ENCODE measurements at regions not wholly inside any gene's neighbourhood (a gene's known extent, or its start where the extent isn't known, plus 50 kb on each side); places are given as distances from the start of the nearest gene placed in this dataset.
A peak's percentile ranks its signal among the peaks of the same experiment; 100 is the strongest.

DNA sequence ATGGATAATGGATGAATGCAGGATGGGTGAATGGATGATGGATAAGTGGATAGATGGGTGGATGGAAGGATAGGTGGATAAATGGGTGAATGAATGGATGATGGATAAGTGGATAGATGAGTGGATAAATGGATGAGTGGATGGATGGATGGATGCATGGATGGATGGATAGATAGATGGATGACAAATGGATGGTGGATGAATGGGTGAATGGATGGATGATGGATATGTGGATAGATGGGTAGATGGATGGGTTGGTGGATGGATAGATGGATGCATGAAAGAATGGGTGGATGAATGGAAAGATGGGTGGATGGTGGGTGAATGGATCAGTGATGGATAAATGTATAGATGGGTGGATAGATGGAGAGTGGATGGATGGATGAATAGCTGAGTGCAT lies 564.8 kb downstream of the MIAT start:
- intact Hi-C loops (cut with DNase I), result no loop called here
- DNase-seq (ENCODE audit: missing footprints), result no peak
- ATAC-seq, result no peak

DNA sequence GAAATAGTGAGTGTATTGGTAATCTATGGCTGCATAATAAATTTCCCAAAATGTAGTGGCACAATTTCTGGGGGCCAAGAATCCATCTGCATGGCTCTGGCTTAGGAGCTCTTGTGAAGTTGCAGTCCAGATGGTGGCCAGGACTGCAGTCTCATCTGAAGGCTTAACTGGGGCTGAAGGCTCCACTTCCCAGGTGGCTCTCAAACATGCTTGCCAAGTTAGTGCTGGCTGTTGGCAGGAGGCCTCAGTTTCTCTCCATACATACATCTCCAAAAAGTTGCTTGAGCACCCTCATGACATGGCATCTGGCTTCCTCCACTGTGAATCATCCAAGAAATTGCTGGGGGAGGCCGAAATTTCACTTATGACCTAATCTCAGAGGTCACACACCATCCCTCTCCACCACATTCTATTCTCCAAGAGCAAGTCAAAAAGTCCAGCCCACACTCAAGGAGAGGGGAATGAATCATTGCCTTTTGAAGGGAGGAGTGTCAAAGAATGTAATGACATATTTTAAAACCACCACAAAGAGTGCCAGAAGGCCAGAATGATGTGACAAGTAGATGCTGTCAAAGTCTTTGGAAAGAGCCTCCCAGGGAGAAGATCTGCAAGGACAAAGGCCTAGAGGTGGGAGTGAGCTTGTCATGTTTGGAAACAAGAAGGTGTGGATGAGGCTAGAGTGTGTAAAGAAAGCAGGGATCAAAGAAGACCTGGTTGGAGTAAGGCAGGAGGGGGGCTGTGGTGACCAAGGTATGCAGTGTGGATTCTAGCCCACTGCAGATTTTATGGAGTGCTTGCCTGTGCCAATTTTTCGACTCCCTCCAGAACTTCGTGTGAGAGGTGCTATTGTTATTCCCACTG lies 566.2 kb downstream of the MIAT start:
- intact Hi-C loops (cut with DNase I), result no loop called here
- no peak for DNase-seq (ENCODE audit: missing footprints)
- ATAC-seq, result peak; percentile 39

DNA sequence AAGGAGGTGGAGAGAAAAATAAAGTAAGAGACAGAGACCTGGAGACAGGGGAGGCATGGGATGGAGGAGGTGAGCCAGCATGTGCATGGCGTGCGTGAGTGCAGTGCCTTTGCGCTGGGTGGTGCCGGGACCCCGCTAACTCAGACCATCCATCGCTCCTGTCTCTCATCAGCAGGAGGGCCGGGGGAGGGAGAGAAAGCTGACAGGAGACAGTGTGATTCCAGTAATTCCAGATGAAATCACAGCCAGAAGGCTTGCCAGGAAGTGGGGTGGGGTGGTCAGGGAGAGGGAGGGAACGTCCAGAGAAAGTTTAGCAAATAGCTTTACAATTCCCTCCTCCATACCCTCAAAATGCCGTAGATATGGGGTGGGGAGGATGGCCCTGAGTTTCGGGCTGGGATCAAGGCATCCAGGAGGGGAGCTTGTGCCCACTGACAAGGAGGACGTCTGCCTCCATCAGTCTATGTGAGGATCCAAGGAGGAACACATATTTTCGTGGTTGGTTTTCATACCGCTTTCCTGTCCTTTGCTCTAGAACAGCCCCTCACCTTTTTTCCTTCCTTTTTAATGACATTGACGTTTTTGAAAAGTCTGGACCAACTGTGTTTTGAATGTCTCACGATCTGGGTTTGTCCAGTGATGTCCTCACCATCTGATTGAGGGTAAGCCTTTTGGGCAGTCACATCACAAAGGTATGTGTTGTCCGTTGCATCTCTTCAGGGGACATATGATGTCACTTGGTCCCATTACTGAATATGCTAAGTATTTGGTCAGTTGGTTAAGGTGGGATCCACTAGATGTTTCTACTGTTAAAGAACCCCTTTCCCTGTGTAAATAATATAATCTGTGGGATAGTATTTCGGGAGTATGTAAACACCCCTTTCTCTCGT lies 567.3 kb downstream of the MIAT start:
- no peak for DNase-seq (ENCODE audit: missing footprints)
- intact Hi-C loops (cut with DNase I), result no loop called here
- ATAC-seq, result peak; percentile 73

DNA sequence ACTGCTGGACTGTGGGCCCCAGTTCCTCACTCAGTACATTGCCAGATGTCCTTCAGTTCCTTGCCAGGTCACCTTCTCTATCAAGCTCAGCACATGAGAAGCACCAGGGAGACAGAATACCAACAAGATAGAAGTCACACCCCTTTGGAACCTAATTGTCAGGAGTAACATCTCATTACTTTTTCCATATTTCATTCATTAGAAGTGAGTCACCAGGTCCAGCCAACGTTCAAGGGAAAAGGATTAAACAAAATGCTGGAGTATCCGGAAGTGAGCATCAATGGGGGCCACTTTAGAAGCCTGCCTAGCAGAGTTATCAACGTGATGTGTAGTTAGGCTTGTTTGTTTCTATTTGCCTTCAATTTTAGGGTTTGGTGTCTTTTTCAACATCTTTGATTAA lies 569.3 kb downstream of the MIAT start:
- no peak for DNase-seq (ENCODE audit: missing footprints)
- no peak for ATAC-seq
- intact Hi-C loops (cut with DNase I), result no loop called here

DNA sequence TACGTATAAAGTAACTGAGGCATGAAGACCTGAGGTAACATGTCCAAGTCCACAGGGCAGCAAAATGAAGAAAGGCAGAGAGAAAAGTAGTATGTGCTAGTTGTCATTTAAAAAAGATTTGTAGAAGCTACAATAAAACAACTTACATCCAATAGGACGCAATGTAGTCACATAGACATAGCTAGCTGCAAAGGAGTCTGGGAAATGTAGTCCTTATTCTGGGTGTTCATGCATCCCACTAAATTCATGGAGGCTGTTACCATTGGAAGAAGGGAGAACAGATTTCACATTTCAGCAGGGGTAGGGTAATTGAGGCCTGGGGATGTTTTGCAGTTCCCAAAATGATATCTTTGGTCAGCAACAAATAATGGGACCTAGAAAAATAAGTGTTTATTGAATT lies 571.4 kb downstream of the MIAT start:
- DNase-seq (ENCODE audit: missing footprints) (no peak), ATAC-seq (no peak)
- intact Hi-C loops (cut with DNase I), result no loop called here

DNA sequence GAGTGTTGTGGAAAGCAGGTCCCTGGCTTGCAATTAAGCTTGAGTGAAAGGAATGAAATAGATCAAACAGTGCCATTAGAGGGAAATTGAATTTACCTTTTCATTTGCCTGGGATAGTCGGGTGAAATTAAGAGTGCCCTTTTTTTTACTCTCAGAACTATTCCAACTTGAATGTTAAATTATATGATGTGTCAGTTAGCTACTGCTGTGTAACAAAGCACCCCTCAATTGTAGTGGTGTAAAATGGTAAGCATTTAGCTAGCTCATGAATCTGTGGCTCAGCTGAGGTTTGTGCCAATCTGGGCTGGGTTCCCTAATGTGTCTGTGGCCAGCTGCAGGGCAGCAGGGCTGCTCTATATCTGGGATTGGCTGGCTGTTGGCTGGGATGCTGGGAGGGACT lies 571.4 kb downstream of the MN1 start:
- intact Hi-C loops (cut with DNase I), result no loop called here
- ATAC-seq (no peak), DNase-seq (ENCODE audit: missing footprints) (no peak)

DNA sequence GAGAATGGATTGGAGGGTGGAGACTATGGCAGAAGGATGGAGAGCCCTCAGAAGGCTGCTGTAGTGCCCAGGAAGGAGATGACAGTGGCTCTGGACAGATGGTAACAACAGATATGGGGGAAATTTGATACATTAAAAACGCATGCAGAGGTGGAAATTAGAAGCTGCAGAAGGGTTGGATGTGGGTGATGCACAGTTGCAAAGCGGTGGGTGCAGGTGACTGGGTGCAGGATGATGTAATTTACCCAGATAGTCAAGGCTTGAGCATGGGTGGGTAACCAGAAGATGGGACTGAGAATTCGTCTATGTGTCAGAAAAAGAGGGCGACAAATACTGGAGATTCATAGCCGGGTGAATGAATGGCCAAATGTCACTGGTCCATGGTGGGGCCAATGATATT lies 570.3 kb downstream of the MN1 start:
- no peak for ATAC-seq
- DNase-seq (ENCODE audit: missing footprints), result no peak
- intact Hi-C loops (cut with DNase I), result no loop called here

DNA sequence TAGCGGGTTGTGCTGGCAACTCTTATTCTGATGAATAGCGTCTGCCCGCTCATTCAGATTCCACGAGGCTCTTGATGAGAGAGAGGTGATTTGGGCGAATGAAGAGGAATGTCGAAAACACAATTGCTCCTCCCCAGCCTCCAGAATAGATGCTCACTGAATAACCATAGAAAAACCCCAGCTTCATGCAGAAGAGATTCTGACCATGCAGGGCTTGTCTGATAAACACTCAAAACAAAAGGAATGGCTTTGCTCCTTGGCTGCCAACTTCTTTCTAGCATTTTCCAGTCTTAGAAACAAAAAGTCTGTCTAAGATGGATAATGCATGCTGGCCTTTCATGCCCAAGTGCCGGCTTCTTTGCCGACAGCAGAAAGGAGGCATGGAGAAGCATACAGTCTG lies 569.5 kb downstream of the MN1 start:
- intact Hi-C loops (cut with DNase I), result no loop called here
- ATAC-seq, result no peak
- DNase-seq (ENCODE audit: missing footprints), result no peak

DNA sequence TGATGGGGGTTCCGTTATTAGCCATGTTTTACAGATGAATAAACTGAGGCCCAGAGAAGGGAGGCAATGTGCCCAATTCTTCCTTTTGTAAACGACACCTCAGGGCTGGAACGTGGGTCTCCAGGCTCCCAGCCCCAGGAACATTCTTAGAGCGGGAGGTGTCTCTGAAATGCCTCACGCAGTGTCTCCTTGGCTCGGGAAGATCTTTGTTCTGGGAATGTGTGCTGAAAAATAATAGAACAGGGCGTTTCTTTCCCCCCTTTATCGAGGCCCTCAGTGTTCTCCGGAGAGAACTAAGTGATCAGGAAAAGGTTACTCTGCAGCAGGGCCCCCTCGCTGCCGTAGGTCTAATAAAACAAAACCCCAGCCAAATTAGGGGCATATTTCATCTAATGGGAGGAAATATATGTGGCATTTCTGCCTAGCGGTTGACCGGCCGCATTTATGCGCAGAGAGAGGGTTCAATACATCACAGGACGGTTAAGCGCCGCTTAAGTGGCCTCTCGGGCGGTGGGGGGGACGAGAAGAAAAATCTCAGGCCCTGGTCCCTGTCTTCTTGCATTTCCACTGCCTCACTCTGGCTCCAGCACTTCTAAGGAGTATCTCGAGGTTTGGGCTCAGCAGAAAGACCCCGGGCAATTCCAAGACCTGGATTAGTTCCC lies 564.3 kb downstream of the MN1 start:
- ATAC-seq (no peak), DNase-seq (ENCODE audit: missing footprints) (no peak)
- intact Hi-C loops (cut with DNase I), result no loop called here

DNA sequence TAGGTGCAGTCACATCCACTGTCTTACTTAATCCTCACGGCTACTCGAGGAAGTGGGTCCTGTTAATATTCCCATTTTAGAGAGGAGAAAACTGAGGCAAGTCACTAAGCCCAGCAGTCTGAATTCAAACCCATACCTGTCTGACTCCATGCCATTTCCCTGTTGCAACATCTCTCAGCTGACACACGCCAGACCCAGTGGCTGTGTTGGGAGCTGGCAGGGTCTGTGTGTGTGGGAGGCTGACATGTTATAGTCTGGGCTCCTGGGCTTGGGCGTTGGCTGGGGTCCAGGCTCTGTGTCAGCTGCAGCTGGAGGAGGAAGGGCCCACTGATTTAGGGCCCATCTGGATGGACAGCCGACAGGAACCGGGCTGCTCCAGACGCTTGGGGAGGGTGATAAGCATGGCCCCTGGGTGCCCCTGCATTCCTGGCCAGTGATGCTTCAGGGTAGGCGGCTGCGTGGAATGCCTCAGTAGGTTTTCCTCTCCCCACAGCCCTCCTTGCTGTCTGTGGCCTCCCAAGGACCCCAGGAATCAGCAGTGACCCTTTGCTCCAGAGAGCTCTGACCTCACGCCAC lies 562.5 kb downstream of the MN1 start:
- peak; percentile 90 for DNase-seq (ENCODE audit: missing footprints)
- intact Hi-C loops (cut with DNase I), result no loop called here
- peak; percentile 85 for ATAC-seq

DNA sequence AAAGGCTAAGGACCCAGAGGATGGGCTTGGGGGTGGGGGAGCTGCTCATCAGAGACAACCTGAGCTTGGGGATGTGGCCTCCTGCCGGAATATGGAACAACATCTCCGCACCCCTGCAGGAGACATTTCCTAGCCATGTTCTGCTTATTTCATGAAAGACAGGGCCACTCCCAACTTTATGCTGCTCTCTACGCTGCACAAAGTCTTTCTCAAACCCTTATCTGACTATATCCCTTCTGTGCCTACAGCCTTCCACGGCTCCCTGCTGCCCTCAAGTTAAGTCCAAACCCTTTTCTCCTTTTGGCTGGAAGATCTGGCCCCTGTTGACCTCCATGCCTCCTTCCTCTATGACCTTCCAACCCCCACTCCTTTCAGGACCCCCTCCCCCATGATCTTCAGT lies 562.0 kb downstream of the MN1 start:
- intact Hi-C loops (cut with DNase I), result no loop called here
- ATAC-seq (peak; percentile 22), DNase-seq (ENCODE audit: missing footprints) (no peak)

DNA sequence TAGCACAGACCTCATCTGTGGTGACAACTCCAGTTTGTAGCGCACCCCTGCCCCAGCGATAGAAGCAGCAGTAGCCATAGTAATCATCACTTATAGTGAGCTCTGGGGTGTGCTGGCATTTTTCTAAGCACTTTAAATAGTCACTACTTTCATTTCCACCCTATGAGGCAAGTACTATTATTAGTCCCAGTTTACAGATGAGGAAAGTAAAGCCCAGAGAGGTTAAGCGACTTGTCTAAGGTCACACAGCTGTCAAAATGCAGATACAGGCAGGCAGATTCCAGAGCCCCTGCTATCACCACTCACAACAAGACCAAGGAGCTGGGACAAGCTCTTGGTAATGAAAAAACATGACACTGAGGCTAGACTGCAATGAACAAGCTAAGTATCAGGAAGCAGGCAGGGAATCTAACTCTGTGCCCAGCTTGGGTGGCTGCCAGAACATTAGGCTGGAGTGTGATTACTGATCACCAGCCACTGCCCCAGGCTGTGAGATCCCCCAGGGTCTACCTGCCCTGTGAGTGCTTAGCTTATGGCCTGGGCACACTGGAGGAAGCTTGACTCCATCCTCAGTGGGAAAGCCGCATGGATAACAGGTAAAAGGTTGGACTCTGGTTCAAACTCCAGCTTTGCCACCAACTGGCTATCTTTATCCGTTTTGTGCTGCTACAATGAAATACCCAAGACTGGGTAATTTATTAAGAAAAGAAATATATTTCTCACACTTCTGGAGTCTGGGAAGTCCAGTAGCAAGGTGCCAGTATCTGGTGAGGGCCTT lies 561.1 kb downstream of the MN1 start:
- no peak for DNase-seq (ENCODE audit: missing footprints)
- intact Hi-C loops (cut with DNase I), result no loop called here
- ATAC-seq, result no peak

DNA sequence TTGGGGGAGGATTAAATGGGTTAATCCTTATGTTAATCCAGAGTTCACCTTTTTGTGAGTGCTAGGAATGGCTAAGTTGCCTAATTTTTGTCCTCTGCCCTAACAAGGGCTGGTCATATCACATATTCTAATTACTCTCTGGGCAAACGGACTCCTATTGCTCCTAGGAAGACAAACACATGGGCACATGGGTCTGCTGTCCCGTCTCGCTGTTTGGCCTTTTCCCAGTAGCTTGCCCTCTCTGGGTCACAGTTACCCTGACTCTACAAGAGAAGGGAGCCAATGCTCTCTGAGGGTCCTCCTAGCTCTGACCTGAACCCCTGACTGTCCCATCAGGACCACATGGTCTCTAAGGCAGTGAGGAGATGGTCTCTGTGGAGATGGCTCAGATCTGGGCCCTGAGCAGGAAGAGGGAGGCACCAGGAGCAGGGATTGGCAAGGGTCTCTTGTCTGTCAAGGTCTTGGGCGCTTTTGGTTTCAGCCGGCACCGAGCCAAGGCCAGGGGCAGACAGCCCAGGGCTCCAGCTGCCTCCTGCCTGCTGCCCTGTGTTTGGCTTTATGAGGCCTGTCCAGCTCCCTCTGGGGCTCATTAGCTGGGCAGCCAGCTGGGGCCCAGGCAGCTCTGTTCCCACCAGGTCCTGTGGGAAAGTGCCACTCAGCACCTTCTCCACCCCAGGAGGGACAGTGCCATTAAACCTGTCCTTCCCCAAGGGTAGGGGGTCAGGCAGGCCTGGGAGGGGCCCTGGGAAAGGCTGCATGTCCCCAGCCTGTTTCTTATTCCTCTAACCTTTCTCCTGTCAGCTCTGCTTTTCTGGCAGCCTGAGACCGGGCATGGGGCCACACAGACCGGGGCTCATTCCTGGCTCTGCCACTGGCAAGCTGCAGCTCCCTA lies 559.9 kb downstream of the MN1 start:
- DNase-seq (ENCODE audit: missing footprints) (no peak), ATAC-seq (peak; percentile 35)
- intact Hi-C loops (cut with DNase I), result no loop called here

DNA sequence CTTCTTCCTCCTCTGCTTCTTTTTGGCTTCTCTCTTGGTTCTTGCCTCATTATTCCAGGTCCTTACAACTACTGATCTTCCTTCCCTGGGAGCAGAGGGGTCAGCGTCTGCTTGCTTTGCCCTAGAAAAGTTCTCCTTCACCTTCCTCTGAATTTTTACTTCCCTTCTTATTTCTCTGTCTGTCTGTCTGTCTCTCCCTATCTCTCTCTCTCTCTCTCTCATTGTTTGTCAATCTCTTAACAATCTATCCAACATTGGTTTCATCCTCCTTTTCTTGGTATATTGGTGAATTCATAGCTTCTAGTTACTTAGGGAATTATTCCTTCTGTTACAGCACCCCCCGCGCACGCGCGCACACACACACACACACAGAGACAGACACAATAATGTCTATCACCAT lies 559.1 kb downstream of the MN1 start:
- no peak for ATAC-seq
- DNase-seq (ENCODE audit: missing footprints), result no peak
- intact Hi-C loops (cut with DNase I), result no loop called here

DNA sequence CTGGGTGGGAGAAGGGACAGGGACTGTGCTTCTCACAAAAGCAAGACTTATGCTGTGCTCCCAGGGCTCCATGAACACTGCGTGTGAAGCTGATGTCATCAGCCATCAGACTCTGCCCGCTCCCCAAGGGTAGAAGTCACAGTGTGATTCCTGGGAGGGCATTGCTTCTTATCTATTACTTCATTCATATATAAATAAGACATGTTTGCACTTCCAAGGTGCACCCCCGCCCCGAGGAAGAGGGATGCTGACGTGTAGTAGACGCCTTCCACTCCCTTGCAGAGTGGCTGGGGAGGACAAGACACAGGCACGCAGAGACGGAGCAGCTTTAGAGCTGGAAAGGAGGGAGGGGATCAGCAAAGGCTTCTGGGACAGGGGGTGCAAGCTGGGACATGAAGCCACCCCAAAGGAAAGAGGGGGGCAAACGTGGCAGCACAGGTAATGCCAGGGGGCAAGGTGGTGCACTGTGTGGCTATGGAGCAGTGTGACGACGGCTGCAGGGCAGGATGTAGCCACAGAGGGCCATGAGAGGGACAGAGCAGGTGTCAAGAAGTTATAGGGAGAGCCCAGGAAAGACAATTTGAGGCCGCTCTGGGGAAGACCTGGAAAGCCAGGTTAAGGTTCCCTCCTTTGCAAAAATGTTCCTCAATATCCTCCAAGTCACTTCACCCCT lies 558.5 kb downstream of the MN1 start:
- ATAC-seq (no peak), DNase-seq (ENCODE audit: missing footprints) (no peak)
- intact Hi-C loops (cut with DNase I), result no loop called here

DNA sequence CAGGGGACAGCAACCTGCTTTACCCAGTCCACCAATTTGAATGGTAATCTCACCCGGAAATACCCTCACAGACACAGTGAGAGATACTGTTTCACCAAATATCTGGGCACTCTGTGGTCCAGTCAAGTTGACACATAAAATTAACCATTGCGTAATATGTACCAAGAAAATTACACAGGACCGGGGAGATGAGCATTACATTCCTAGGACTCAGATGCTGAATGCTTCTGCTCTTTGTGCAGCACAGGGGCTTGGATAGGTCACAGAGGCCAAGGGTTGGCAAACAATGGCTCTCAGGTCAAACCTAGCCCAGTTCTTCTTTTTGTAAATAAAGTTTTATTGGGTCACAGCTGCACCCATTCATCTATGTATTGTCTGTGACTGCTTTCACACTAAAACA lies 557.2 kb downstream of the MN1 start:
- intact Hi-C loops (cut with DNase I), result no loop called here
- ATAC-seq (no peak), DNase-seq (ENCODE audit: missing footprints) (no peak)

DNA sequence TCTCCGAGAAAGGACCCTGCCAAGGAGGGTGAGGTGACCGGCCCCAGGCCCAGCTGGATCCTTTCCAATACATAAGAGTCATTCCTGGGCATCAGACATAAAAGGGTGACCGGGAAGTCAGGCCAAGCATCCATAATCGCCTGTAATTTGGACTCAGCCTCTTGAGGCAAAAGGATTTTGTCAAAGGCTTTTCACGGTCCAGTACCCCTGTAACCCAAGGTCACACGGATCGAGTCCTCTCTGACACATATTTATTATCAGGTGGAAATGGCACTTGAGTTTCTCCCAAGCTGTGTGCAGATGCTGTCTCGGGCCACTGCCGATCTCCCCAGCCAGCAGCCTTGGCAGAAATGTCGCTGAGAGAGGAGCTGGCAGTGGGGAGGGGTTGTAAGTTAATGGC lies 556.5 kb downstream of the MN1 start:
- no peak for ATAC-seq
- no peak for DNase-seq (ENCODE audit: missing footprints)
- intact Hi-C loops (cut with DNase I), result no loop called here

All from Right ventricle myocardium inferior (tissue), 1 donor.